GM21423 (cell line): ENCODE measurements at regions not wholly inside any gene's neighbourhood (a gene's known extent, or its start where the extent isn't known, plus 50 kb on each side); places are given as distances from the start of the nearest gene placed in this dataset.

Experiments used
- ATAC-seq: cut with Tn5 transposase; IDR thresholded peaks from one replicate; pipeline ENCODE4 v1.9.1; 2021; ENCODE audit warnings: mild to moderate bottlenecking, moderate library complexity; ENCODE audit not compliant: unreplicated experiment

GRCh38 chr11:130817330-130817944, 98.8 kb downstream of the SNX19 start:
- no peak for ATAC-seq

DNA sequence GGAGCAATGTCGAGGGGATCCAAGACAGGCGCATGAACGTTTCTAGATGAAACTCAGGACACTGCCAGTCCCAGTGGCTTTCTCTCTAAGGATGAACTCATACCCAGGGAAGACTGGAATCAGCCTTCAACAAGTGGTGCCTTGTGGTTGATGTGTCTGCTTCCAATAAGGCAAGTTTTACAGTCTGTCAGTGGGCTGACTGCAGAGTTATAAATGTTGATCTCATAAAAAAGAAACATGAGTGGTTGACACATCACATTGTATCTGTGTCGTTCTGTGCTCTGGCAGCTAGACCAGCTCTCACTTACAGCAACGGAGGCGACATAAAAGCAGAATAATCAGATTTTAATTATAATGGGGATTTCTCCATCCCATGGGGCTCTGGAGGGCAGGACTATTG, 96.7 kb downstream of the SNX19 start:
- ATAC-seq, result no peak
